Astrocyte (in vitro differentiated cells and primary cell): ENCODE measurements at regions not wholly inside any gene's neighbourhood (a gene's known extent, or its start where the extent isn't known, plus 50 kb on each side); places are given as distances from the start of the nearest gene placed in this dataset.
"Not testable (repeated sequence)": the region's sequence is repeated elsewhere in the genome, so short reads cannot be mapped to it uniquely, and the experiment has no call there.

Experiments
- DNase-seq: peaks from one replicate; pipeline ENCODE4 v3.0.0-alpha.2; 2010; ENCODE audit warnings: low read depth
- FAIRE-seq: peaks from 2 replicates; lab custom pipeline; 2011; peaks lifted over from hg19 to GRCh38; lab: Jason Lieb, UNC
- H2AFZ ChIP-seq: 2 replicates; pipeline ENCODE4 v1.6.0; 2012; ENCODE audit warnings: low read depth, low read length, inconsistent platforms
- H3K27ac ChIP-seq: 2 replicates; pipeline ENCODE4 v1.5.1; 2011; ENCODE audit warnings: low read depth, low read length, inconsistent platforms
- H3K27me3 ChIP-seq: 2 replicates; pipeline ENCODE4 v1.6.0; 2011; ENCODE audit warnings: low read length, inconsistent platforms; ENCODE audit not compliant: insufficient read depth
- H3K36me3 ChIP-seq: 2 replicates; pipeline ENCODE4 v1.5.1; 2011; ENCODE audit warnings: low read length, inconsistent platforms; ENCODE audit not compliant: insufficient read depth
- H3K4me1 ChIP-seq: 2 replicates; pipeline ENCODE4 v1.5.1; 2011; ENCODE audit warnings: low read length, inconsistent platforms; ENCODE audit not compliant: insufficient read depth
- H3K4me2 ChIP-seq: 2 replicates; pipeline ENCODE4 v1.6.0; 2012; ENCODE audit warnings: low read length, inconsistent platforms
- H3K4me3 ChIP-seq: 2 replicates; pipeline ENCODE4 v1.5.1; 2011; ENCODE audit warnings: low read depth, mild to moderate bottlenecking, low read length, inconsistent platforms; ENCODE audit not compliant: insufficient read depth
- H3K79me2 ChIP-seq: 2 replicates; pipeline ENCODE4 v1.6.0; 2012; ENCODE audit warnings: mild to moderate bottlenecking, low read length, inconsistent platforms; ENCODE audit not compliant: insufficient read depth
- H3K9ac ChIP-seq: 2 replicates; pipeline ENCODE4 v1.6.0; 2012; ENCODE audit warnings: mild to moderate bottlenecking, low read length, inconsistent platforms
- H3K9me3 ChIP-seq: 2 replicates; pipeline ENCODE4 v1.5.1; 2012; ENCODE audit warnings: low read depth, mild to moderate bottlenecking, low read length, inconsistent platforms; ENCODE audit not compliant: insufficient read depth
- H4K20me1 ChIP-seq: 2 replicates; pipeline ENCODE4 v1.6.0; 2012; ENCODE audit warnings: low read length, inconsistent platforms; ENCODE audit not compliant: insufficient read depth
- H3K27ac Mint-ChIP-seq: one replicate; pipeline ENCODE4 v1.8.0; 2021; ENCODE audit warnings: mild to moderate bottlenecking, mixed read lengths; ENCODE audit not compliant: unreplicated experiment
- H3K27me3 Mint-ChIP-seq: one replicate; pipeline ENCODE4 v1.8.0; 2021; ENCODE audit warnings: low read depth, mixed read lengths; ENCODE audit not compliant: unreplicated experiment
- H3K36me3 Mint-ChIP-seq: one replicate; pipeline ENCODE4 v1.8.0; 2021; ENCODE audit warnings: low read depth, mixed read lengths; ENCODE audit not compliant: unreplicated experiment
- H3K4me1 Mint-ChIP-seq: one replicate; pipeline ENCODE4 v1.8.0; 2021; ENCODE audit warnings: low read depth, mixed read lengths; ENCODE audit not compliant: unreplicated experiment
- H3K4me3 Mint-ChIP-seq: one replicate; pipeline ENCODE4 v1.8.0; 2021; ENCODE audit warnings: mild to moderate bottlenecking, moderate library complexity, mixed read lengths; ENCODE audit not compliant: unreplicated experiment
- H3K9me3 Mint-ChIP-seq: one replicate; pipeline ENCODE4 v1.8.0; 2021; ENCODE audit warnings: mild to moderate bottlenecking, mixed read lengths; ENCODE audit not compliant: unreplicated experiment
- CTCF ChIP-seq: IDR thresholded peaks from 2 replicates; pipeline ENCODE4 v1.5.1; 2011; ENCODE audit warnings: low read depth, mild to moderate bottlenecking, inconsistent platforms, low read length, moderate library complexity; ENCODE audit not compliant: insufficient read depth
- EZH2 ChIP-seq: IDR thresholded peaks from 2 replicates; pipeline ENCODE4 v1.6.1; 2012; ENCODE audit warnings: mild to moderate bottlenecking, low read length, inconsistent platforms; ENCODE audit not compliant: insufficient read depth

- H2AFZ ChIP-seq, DNase-seq, H3K36me3 ChIP-seq, H3K9me3 Mint-ChIP-seq, H3K27ac Mint-ChIP-seq, H3K4me3 ChIP-seq, H3K9me3 ChIP-seq, H3K4me1 ChIP-seq, H3K9ac ChIP-seq, FAIRE-seq, H3K4me1 Mint-ChIP-seq, H3K27me3 Mint-ChIP-seq, H3K4me2 ChIP-seq, H3K79me2 ChIP-seq, H3K4me3 Mint-ChIP-seq, H3K27me3 ChIP-seq, H3K27ac ChIP-seq: not testable (repeated sequence)
- peaks cover 15% of the 10 kb centered on the region for H3K36me3 Mint-ChIP-seq
- H4K20me1 ChIP-seq = peaks cover 23% of the 10 kb centered on the region
These were observed 227.7 kb downstream of the RTP5 start for GRCh38 chr2:242097278-242097677.

GRCh38 chr2:242098034-242098433, 228.5 kb downstream of the RTP5 start:
- no peaks in the 10 kb centered on the region for H3K27me3 ChIP-seq
- Mint-ChIP-seq H3K4me3 (no peak overlapping the region), H3K4me1 (peaks cover 8% of the 10 kb centered on the region), H3K36me3 (peaks cover 15% of the 10 kb centered on the region), H3K27ac (no peak overlapping the region), H3K9me3 (no peaks in the 10 kb centered on the region), H3K27me3 (no peaks in the 10 kb centered on the region)
- peaks cover 23% of the 10 kb centered on the region for H4K20me1 ChIP-seq
- H3K4me3 ChIP-seq = no peak overlapping the region
- DNase-seq (no peak), FAIRE-seq (no peak)
- no peak overlapping the region for H3K9ac ChIP-seq
- no peaks in the 10 kb centered on the region for H3K79me2 ChIP-seq
- TF ChIP-seq CTCF = no peak
- TF ChIP-seq EZH2 = no peak
- no peaks in the 10 kb centered on the region for H3K4me1 ChIP-seq
- no peaks in the 10 kb centered on the region for H3K9me3 ChIP-seq
- H2AFZ ChIP-seq = no peak overlapping the region
- H3K27ac ChIP-seq = no peak overlapping the region
- no peak overlapping the region for H3K4me2 ChIP-seq
- H3K36me3 ChIP-seq = no peaks in the 10 kb centered on the region

- Mint-ChIP-seq H3K4me1 (peaks cover 8% of the 10 kb centered on the region), H3K27me3 (no peaks in the 10 kb centered on the region), H3K27ac (peak overlapping the region; percentile 31), H3K9me3 (no peaks in the 10 kb centered on the region), H3K4me3 (no peak overlapping the region), H3K36me3 (peaks cover 15% of the 10 kb centered on the region)
- no peaks in the 10 kb centered on the region for H3K79me2 ChIP-seq
- no peak overlapping the region for H3K9ac ChIP-seq
- peaks cover 23% of the 10 kb centered on the region for H4K20me1 ChIP-seq
- no peaks in the 10 kb centered on the region for H3K27me3 ChIP-seq
- no peak for DNase-seq
- no peak for FAIRE-seq
- no peak overlapping the region for H3K4me3 ChIP-seq
- H2AFZ ChIP-seq = no peak overlapping the region
- no peaks in the 10 kb centered on the region for H3K36me3 ChIP-seq
- no peak overlapping the region for H3K27ac ChIP-seq
- no peaks in the 10 kb centered on the region for H3K9me3 ChIP-seq
- no peak for TF ChIP-seq EZH2
- no peak for TF ChIP-seq CTCF
- H3K4me1 ChIP-seq = no peaks in the 10 kb centered on the region
- no peak overlapping the region for H3K4me2 ChIP-seq
These were observed 229.1 kb downstream of the RTP5 start for GRCh38 chr2:242098445-242099128.

GRCh38 chr2:242103093-242103492, 233.6 kb downstream of the RTP5 start:
- H3K27ac ChIP-seq, H3K4me1 Mint-ChIP-seq, H3K9me3 ChIP-seq, H3K4me1 ChIP-seq, H3K79me2 ChIP-seq, H3K27me3 ChIP-seq, H3K27me3 Mint-ChIP-seq, H3K27ac Mint-ChIP-seq, H3K36me3 ChIP-seq, H3K9ac ChIP-seq, H3K9me3 Mint-ChIP-seq, FAIRE-seq, H3K4me3 Mint-ChIP-seq, DNase-seq, H3K4me2 ChIP-seq, H2AFZ ChIP-seq, H3K4me3 ChIP-seq: not testable (repeated sequence)
- peaks cover 25% of the 10 kb centered on the region for H3K36me3 Mint-ChIP-seq
- peaks cover 16% of the 10 kb centered on the region for H4K20me1 ChIP-seq
